ENCODE measurements at regions not wholly inside any gene's neighbourhood (a gene's known extent, or its start where the extent isn't known, plus 50 kb on each side); places are given as distances from the start of the nearest gene placed in this dataset.
"Not testable (repeated sequence)": the region's sequence is repeated elsewhere in the genome, so short reads cannot be mapped to it uniquely, and the experiment has no call there.

DNA sequence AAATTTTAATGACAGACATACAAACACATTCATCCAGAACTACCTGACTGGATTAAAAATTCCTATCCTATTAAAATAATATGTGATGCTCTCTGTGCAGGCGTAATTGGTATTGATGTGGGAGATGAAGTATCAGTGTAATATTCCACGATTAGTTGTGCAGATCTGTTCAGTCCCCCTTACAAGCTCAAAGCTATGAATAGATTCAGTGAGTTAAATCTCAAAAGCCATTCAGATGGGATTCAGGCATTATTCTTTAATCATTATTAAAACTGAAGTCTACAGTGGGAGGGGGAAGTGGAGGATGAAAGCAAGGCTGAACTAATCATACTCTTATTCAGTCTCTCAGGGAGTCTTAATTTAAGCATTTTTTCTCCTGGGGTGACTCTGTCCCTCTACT lies 855.8 kb downstream of the EFNA5 start:
- no peak for DNase-seq (ENCODE audit: low spot score)

DNA sequence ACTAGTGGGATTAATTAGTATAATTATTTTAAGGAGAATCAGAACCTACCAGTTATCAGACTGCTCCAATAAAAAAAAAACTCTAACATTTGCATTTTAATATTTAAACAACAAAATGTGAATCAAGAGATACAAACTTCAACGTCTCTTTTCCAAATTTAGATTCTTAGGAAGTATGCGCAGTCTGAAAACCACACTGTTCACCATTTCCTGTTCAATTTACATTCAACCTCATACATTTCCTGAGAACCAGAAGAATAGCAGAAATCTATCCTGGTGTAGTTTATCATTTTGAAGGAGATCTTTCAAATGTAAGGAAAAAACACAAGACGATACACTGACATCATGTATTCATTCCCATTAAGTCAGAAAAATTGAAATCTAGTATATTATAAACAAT lies 869.2 kb downstream of the EFNA5 start:
- no peak for DNase-seq (ENCODE audit: low spot score)

DNA sequence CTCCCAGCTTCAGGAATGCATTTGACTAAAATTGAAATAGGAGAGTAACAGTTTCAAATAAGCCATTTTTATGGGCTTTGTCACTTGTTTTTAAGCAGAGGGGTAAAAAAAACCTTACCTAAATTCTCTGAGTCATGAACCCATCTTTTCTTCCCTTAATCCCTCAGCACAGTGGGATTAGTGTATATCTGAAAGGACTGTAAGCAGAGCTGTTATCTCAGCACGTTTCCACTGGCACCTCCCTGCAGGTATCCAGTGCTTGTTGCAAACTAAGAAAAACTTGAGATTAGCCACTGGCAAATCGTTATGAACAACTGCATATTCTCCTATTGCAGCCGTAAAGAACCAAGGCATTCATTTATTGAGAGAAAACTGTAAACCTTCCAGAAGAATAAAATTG lies 872.7 kb downstream of the EFNA5 start:
- DNase-seq (ENCODE audit: low spot score) = no peak

DNA sequence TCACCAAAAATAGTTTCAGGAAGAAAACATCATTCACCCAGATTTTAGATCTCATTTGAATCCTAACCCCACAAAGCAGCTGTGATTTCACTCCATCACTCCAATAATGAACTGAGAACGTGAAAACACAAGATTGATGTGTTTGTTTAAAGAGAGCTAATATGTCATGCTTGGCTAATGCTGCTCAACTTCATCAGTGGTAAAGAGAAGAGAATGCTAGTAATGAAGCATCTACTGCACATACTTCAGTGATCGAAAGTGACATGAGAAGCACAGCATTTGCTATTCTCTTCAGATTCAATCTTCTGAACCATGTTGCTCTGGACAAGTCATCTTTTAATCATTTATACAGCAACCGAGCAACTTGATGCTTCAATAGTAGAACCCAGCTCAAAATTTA lies 874.7 kb downstream of the EFNA5 start:
- no peak for DNase-seq (ENCODE audit: low spot score)

DNA sequence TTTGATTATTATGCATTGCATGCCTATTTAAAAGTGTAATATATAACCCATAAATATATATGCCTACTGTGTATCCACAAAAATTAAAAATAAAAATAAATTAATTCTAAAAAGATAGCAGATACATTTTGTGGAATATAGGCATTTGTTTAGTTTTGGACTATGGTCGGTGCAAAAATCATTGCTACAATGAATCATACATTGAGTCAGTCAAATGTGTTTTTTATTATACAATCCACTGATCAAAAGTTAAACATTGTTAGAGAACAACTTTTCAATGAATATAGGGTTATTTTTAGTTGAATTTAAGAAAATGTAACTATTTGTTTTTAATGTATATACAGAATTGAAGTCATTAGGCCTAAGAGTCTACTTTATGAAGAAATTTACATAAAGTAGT lies 885.9 kb downstream of the EFNA5 start:
- no peak for DNase-seq (ENCODE audit: low spot score)

DNA sequence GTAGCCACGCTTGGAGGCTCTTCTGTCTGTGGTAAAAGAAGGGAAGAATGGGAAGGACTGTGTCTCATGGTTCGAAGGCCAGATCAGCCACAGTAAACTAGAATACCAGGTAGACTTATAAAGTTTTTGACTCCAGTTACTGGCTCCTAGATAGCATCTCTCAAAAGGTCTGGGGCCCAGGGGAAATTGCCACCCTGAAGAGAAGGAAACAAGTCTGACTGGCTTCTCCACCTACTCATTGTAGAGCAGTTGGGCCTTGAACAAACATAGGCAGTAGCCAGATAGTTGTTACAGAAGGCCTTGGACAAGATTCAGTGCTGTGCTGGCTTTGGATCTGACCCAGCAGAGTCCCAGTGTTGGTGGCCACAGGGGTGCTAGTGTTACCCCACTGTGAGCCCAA lies 890.4 kb downstream of the EFNA5 start:
- DNase-seq (ENCODE audit: low spot score) = no peak

DNA sequence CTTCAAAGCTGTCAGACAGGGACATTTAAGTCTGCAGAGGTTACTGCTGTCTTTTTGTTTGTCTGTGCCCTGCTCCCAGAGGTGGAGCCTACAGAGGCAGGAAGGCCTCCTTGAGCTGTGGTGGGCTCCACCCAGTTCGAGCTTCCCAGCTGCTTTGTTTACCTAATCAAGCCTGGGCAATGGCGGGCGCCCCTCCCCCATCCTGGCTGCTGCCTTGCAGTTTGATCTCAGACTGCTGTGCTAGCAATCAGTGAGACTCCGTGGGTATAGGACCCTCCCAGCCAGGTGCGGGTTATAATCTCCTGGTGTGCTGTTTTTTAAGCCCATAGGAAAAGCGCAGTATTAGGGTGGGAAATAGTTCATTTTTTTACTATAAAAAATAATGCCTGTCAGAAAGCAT lies 894.2 kb downstream of the EFNA5 start:
- not testable (repeated sequence) for DNase-seq (ENCODE audit: low spot score)

DNA sequence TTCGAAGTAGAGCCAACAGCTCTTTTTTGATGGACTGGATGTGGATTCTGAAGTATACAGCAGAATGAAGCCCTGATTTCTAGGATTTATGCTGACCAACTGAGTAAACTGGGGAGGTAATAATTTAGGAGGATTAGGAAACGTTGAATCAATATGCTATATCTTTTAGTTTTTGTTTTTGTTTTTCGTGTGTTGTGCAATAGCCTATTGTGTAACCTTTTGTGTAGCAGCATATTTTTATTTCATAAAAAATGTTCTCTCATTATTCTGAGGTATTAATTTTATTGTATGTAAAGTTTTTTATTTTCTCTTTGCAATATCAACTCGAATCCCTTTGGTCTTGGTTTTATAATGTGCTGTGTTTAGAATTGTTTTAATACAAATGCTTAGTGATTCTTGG lies 902.3 kb downstream of the EFNA5 start:
- no peak for DNase-seq (ENCODE audit: low spot score)

DNA sequence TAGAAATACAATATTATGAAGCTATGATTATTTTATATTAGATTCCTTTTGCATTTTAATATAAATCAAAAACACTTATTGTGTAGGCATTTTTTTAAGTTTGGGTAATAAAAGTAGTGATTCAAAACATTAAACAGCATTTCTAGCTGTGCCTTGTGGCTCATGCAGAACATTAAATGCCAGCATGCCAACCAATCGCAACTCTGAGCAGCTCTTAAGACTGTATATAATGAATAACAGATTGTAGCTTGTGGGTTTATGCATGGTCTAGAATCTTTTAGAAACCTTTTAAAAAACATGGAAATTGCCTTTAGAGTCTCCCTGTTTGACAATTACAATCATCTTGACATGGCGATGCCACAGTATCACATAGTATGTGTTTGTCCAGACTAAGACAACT lies 903.8 kb downstream of the EFNA5 start:
- no peak for DNase-seq (ENCODE audit: low spot score)

DNA sequence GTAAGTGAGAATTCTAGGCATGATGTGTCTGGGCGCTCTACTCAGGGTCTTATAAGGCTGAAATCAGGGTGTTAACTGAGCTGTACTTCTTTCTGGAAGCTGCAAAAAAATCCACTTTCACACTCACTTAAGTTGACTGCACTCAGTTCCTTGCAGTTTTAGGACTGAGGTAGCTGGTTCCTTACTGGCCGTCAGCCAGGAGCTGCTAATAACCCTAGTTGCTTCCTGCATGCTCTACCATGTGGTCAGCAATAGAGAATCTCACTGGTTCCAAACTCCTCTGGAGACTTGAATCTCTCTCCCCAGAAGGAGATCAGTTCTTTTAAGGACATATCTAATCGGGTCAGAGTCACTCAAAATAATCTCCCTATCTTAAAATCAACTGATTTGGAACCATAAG lies 911.2 kb downstream of the EFNA5 start:
- DNase-seq (ENCODE audit: low spot score) = no peak

DNA sequence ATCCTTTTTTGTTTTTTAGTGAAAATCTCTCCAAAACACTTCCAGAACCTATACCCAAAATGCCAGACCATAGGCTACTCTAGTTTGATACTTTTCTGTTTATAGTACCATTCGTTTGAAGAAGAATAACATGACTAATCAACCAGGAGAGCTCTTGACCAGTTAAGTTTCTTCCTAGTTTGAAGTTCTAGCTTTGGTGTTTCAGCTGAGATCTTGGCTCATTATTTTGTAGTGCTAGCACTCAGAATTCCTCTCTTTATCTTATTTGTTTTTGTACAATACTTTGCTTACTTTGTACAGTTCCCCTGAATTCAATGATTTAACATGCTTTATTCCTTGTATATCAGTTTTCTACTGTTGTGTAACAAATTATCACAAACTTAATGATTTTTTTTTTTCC lies 911.6 kb downstream of the EFNA5 start:
- no peak for DNase-seq (ENCODE audit: low spot score)

DNA sequence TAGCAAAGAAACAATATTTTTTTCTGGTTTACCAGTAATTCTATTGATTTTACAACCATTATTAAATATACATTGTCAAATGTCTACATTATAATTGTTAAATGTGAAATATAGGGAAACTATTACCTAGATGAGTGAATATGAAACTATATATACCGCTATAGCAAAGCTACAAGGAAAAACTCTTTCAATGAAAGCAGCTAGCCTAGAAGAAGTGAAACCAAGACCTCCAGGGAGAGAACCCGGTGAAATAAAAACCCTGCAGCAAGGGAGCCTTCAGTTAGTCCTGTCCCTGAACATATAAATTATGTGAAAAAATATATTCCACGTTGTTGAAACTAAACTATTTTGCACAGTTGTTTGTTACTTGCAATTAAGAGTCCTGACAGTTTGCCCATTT lies 913.1 kb downstream of the EFNA5 start:
- no peak for DNase-seq (ENCODE audit: low spot score)

DNA sequence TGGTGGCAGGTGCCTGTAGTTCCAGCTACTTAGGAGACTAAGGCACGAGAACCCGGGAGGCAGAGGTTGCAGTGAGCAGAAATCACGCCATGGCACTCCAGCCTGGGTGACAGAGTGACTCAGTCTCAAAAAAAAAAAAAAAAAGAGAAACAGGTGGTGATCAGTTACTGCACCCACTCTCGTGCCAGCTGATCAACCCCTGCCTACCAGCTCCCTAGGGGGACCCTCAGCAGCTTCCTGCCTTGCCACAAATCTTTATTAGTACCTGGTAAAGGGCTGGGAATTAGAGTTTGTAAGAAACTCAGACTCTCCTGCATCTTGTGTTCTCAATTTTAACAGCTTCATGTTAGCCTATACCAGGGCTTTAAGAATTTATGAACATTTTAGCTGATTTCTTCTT lies 914.9 kb downstream of the EFNA5 start:
- no peak for DNase-seq (ENCODE audit: low spot score)

DNA sequence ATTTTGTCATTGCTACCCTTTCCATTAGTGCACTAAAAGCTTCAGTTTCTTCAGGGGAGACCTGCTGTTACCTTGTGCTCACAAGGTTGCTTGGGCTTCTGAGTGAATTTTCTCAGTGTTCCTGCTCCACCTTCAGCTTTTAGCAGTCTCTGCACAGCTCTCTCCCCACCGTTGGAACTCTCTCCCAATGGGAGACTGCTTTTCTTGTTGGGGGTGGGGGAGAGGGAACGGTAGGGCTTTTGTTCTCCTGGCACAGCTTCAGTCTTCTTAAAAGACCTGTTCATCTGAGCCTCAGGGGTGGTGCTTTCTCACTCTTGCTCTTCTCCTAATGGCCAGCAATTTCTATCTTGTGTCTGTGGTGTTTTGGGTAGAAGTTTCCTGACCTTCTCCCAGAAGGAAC lies 915.7 kb downstream of the EFNA5 start:
- DNase-seq (ENCODE audit: low spot score) = no peak

DNA sequence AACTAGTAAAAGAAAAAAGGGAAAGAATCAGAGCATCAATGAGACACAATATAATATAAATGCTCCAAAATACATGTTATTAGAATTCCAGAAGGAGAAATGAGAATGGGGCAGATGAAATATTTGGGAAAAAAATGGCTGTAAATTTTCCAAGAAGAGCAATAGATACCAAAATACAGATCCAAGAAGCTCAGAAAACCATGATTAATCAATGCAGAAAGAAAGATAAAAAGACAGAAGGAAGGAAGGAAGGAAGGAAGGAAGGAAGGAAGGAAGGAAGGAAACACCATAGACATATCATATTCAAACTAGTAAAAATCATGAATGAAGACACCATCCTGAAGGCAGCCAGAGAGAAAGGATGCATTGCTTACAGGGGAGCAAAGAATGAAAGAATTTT lies 920.9 kb downstream of the EFNA5 start:
- no peak for DNase-seq (ENCODE audit: low spot score)

DNA sequence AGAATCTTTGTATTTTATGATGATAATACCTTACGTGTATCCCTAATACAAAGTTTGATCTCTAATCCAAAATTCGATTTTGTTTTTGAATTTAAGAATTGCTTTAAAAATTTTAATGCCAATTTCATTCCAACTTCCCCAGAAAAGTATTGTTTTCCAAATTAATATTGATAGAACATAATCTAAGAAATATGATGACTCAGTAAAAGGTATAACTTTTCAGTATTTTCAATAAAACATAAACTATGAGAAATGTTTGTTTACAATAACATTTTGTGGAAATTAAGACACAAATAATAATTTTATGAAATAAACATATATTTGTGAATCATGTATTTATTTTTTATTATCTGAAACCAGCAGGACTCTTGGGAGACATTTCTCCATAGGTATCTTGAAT lies 931.6 kb downstream of the EFNA5 start:
- no peak for DNase-seq (ENCODE audit: low spot score)

DNA sequence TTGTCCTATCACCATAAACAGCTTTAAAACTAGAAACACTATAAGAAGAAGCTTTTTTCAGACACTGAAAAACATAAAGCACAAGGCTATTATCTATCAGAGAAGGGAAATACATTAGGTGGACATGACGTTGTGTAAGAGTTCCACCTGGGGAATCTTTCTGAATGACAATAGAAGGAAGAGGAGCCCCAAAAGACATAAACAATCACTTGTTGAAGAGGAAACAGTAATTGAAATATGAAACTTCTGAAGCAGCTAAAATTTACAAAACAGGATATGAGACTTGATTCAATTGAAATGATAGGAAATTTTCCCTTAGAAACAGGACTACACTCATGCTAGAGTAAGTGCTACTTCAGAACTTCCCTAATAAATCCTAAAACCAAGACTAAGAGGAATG lies 933.6 kb downstream of the EFNA5 start:
- DNase-seq (ENCODE audit: low spot score) = no peak

DNA sequence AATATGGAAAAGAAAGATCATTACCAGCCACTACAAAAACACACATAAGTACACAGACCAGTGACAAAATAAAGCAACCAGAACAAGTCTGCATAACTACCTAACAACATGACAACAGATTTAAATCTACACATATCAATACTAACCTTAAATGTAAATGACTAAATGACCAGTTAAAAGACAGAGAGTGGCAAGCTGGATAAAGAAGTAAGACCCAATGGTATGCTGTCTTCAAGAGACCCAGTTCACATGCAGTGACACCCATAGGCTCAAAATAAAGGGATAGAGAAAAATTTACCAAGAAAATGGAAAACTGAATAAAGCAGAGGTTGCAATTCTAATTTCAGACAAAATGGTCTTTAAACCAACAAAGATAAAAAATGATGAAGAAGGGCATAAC lies 938.1 kb downstream of the EFNA5 start:
- DNase-seq (ENCODE audit: low spot score) = no peak

DNA sequence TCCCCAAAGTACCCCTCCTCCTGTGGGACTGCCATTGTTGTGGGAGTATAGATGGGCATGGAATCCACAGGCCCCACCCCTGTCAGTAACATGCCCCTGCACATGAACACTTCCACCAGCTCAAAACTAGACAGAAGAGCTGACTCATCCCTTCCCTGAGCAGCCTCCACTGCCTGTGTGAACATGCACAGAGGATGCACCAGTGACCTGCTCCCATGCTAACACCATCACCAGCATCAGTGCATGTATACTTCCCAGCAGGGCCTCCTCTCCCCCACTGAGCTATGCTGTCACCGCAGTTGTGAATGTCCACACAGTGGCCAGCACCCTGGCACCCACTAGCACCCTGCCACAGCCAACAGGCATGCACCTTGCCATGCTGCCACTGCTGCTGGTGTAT lies 939.8 kb downstream of the EFNA5 start:
- no peak for DNase-seq (ENCODE audit: low spot score)

DNA sequence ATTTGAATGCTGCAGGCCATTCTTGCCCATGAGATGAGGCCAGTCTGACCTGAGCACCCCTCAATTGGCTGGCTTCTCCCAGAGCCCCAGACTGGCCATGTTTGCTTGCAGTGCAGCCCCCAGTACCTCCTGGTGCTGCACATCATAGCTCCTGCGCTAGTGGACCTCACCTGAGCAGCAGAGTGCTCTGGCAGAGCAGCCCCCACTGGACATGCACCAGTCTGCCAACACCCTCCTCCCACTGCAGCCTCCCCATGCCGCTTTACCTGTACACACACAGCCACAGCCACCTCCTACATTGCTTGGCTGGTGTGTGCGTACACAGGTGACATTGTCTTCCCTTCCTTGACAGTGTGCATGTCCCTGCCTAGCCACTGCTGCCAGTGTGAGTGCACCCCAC lies 940.2 kb downstream of the EFNA5 start:
- no peak for DNase-seq (ENCODE audit: low spot score)

DNA sequence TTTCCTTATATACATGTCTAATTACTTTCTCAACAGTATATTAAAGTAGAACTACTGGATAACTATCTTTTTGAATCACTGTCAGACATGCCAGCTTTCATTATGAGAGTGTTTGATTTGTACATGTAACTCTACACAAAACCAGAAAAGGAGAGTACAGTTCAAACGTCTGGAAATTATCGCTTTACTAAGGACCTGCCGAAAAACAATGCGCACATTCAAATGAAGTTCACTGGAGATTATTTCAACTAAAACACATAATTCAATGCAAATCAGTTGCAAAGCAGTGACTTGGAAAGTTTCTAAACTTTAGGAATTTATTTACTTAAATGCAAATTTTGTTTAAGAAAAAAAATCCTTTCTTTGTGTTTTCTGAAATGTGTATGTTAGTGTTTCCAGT lies 942.5 kb downstream of the EFNA5 start:
- DNase-seq (ENCODE audit: low spot score) = no peak

DNA sequence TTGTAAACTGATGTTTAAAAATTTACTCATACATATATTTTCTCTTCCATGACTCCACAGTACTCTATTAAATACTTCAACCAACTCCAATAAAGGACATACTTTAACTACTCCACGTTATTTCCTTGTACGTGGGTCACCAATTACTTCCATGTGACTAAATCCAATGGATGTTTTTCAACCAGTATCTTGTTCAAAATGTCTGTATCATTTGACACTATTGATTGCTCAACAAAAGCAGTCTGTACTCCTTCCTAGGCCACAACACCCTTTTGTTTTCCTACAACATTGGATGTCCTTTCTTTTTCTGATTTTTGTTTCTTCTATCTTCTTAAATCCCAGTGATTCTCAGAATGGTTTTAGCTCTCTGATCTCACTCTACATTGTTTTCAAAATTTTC lies 943.7 kb downstream of the EFNA5 start:
- no peak for DNase-seq (ENCODE audit: low spot score)

DNA sequence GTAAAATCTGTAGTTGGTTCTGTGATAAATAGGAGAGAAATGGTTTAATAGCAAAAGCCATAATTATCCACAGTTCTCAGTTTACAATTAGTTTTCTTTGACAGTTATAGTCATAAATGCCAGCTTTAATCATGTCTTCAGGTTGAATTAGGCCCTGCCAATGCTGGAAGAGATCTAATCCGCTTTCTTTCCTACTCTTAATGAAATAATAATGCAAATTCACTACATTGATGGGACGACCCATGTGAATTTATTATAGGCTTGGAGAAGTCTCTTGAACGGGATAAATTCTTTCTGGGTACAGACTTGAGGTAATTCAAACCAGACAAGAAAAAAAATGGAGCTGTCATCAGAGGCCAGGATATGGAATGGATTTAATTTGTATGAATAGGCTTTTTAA lies 950.4 kb downstream of the EFNA5 start:
- DNase-seq (ENCODE audit: low spot score) = no peak

DNA sequence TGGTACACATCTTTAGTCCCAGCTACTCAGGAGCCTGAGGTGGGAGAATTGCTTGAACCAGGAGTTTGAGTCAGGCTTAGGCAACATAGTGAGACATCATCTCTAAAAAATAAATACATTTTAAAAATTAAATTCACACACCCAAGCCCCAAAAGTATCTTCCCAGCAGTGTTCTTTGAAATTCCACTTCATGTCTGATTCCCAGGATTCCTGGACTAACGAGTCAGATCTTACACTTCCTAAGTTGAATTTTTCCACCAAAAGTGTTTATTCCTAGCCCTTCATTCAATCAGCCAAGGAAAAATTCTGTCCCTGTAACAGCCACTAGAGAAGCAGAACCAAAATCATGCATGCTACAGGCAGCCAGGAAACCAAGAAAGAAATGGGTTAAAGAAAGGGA lies 970.9 kb downstream of the EFNA5 start:
- no peak for DNase-seq (ENCODE audit: low spot score)

DNA sequence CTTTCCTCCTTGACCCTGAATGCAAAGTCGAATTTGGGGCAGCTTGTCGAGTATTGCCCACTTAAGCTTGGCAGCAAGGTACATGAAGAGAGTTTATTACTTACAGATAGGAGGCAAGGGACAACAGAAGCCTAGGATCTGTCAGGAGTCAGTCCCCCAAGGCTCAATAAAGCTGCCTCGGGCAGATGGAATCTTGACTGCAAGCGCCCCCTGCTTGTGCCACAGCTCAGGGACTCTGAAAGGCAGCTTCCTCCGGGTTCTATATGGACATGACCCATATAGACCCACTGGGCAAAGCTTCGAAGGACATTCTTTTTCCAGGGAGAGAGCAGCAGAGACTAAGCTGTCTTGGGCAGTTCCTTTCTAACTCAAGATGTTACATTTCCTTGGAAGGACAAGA lies 971.5 kb downstream of the EFNA5 start:
- peak; percentile 2 for DNase-seq (ENCODE audit: low spot score)

DNA sequence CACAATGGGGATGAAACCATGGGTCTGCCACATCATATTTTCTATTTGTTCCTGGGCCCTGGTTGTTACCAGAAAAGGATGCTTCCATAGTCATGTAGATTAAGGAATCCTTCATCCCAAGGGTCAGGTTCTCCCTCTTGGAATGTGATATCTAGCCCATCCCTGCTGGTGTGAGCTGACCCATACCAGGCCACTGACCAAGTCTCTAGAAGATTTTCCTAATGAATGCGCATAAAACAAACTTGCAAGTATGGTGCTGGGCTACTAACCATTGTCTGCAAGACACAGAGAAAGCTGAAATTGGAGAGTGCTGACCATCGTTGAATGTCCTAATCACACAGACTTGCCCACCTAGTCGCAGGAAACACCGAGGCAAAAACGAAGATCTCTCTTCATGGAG lies 972.6 kb downstream of the EFNA5 start:
- no peak for DNase-seq (ENCODE audit: low spot score)
